ENCODE measurements at regions not wholly inside any gene's neighbourhood (a gene's known extent, or its start where the extent isn't known, plus 50 kb on each side); places are given as distances from the start of the nearest gene placed in this dataset.

DNA sequence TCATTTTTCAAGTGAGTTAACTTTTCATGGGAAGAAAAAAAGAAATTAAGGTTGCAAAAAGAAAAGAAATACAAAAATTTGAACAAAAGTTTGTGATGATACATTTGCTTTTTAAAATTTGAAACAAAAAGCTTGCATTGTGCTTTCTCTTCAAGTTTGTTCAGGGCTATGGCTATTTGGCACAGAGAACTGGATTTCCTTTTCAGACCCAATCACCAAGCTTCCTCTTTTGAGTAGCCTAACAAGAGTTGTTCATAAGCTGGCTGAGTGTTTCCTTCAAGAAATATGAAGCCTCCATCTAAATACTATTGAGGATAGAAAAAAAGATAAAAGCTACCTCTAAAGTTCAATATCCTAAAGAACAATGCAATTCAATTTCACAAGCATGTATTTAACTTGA is 787.8 kb downstream of the LIG4 start:
- TF ChIP-seq, protein P1, sequence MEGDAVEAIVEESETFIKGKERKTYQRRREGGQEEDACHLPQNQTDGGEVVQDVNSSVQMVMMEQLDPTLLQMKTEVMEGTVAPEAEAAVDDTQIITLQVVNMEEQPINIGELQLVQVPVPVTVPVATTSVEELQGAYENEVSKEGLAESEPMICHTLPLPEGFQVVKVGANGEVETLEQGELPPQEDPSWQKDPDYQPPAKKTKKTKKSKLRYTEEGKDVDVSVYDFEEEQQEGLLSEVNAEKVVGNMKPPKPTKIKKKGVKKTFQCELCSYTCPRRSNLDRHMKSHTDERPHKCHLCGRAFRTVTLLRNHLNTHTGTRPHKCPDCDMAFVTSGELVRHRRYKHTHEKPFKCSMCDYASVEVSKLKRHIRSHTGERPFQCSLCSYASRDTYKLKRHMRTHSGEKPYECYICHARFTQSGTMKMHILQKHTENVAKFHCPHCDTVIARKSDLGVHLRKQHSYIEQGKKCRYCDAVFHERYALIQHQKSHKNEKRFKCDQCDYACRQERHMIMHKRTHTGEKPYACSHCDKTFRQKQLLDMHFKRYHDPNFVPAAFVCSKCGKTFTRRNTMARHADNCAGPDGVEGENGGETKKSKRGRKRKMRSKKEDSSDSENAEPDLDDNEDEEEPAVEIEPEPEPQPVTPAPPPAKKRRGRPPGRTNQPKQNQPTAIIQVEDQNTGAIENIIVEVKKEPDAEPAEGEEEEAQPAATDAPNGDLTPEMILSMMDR (IDR thresholded peaks at IDR 0.05): no peak
- no peak for TF ChIP-seq POLR2A (IDR thresholded peaks at IDR 0.05)
